Body of pancreas (tissue), 4 donors: ENCODE measurements at regions not wholly inside any gene's neighbourhood (a gene's known extent, or its start where the extent isn't known, plus 50 kb on each side); places are given as distances from the start of the nearest gene placed in this dataset.

Source experiments
- ATAC-seq: fragments of 150-250 bp; one replicate; pipeline ENCODE4 v1.9.1; 2016
- DNase-seq, 4 donors: peaks; one replicate each; pipeline ENCODE4 v3.0.0-alpha.2; 2019
- H3K27ac ChIP-seq, 4 donors: fragments of 200-600 bp; sonication (generic); 1 replicate in 3 of 4; 2 replicates in 1 of 4; pipeline versions ENCODE4 v1.5.1 to v1.6.1; 2016 to 2019; ENCODE audit warnings: mild to moderate bottlenecking in 1 of 4, mixed read lengths in 1 of 4, moderate library complexity in 1 of 4
- H3K27me3 ChIP-seq, 2 donors: fragments of 200-600 bp; sonication (generic); one replicate each; pipeline ENCODE4 v1.6.0; 2016; ENCODE audit warnings: mild to moderate bottlenecking in 1 of 2
- H3K36me3 ChIP-seq, 2 donors: fragments of 200-600 bp; sonication (generic); replicated peaks in 1 of 2; 2 replicates each; pipeline ENCODE4 v1.5.1; 2016; ENCODE audit warnings: low read depth in 2 of 2; ENCODE audit not compliant: insufficient read depth in 1 of 2
- H3K4me1 ChIP-seq: fragments of 200-600 bp; sonication (generic); one replicate; pipeline ENCODE4 v1.6.0; 2016
- H3K4me3 ChIP-seq, 2 donors: fragments of 200-600 bp; sonication (generic); 1 replicate in 1 of 2; 2 replicates in 1 of 2; pipeline ENCODE4 v1.5.1; 2016 to 2019
- H3K9me3 ChIP-seq, 3 donors: fragments of 200-600 bp; sonication (generic); 1 replicate in 2 of 3; 2 replicates in 1 of 3; pipeline ENCODE4 v1.5.1; 2016
- POLR2A ChIP-seq, 3 donors: fragments of 450-650 bp; IDR thresholded peaks; one replicate each; pipeline ENCODE4 v1.6.1; 2016; ENCODE audit warnings: antibody characterized with exemption in 3 of 3, mild to moderate bottlenecking in 2 of 3
- WGBS, 2 donors: methylation state at CpG; one replicate each; pipeline ENCODE4 v1.1.5; 2017; 5-methylcytosine and 5-hydroxymethylcytosine counted together
- intact Hi-C: fragments of 100-400 bp; cut with DNase I; formaldehyde crosslinking; loops from one replicate; pipeline ENCODE4 v1.15.1; 2023
- TF ChIP-seq, protein P1 (sequence below), 7 experiments: fragments of 450-650 bp in 4 of 7; fragments of 200-600 bp in 3 of 7; sonication (generic) in 3 of 7; IDR thresholded peaks; one replicate each; pipeline ENCODE4 v1.5.1; 2016 to 2019; ENCODE audit warnings: antibody characterized with exemption in 7 of 7

GRCh38 chr14:101020834-101021370 lies 117.4 kb upstream of the RTL1 start:
- H3K27me3 ChIP-seq = no peaks in the 10 kb centered on the region
- H3K4me3 ChIP-seq = no peak overlapping the region
- no peak for TF ChIP-seq POLR2A (IDR thresholded peaks at IDR 0.05)
- TF ChIP-seq, protein P1, sequence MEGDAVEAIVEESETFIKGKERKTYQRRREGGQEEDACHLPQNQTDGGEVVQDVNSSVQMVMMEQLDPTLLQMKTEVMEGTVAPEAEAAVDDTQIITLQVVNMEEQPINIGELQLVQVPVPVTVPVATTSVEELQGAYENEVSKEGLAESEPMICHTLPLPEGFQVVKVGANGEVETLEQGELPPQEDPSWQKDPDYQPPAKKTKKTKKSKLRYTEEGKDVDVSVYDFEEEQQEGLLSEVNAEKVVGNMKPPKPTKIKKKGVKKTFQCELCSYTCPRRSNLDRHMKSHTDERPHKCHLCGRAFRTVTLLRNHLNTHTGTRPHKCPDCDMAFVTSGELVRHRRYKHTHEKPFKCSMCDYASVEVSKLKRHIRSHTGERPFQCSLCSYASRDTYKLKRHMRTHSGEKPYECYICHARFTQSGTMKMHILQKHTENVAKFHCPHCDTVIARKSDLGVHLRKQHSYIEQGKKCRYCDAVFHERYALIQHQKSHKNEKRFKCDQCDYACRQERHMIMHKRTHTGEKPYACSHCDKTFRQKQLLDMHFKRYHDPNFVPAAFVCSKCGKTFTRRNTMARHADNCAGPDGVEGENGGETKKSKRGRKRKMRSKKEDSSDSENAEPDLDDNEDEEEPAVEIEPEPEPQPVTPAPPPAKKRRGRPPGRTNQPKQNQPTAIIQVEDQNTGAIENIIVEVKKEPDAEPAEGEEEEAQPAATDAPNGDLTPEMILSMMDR (IDR thresholded peaks at IDR 0.05) = no peak
- H3K4me1 ChIP-seq = no peaks in the 10 kb centered on the region
- no peak overlapping the region for H3K27ac ChIP-seq
- no peak for ATAC-seq
- intact Hi-C loops = no loop called here
- 78 to 85% methylated on average over 7 of the region's 7 CpGs for WGBS, 2 donors
- peak in 1 of 4 donors; percentile 5 for DNase-seq
- no peaks in the 10 kb centered on the region for H3K36me3 ChIP-seq
- H3K9me3 ChIP-seq = no peaks in the 10 kb centered on the region

GRCh38 chr14:101022121-101022520 lies 118.6 kb upstream of the RTL1 start:
- H3K4me1 ChIP-seq = no peaks in the 10 kb centered on the region
- ATAC-seq = no peak
- no peaks in the 10 kb centered on the region for H3K27me3 ChIP-seq
- no peak for TF ChIP-seq POLR2A (IDR thresholded peaks at IDR 0.05)
- TF ChIP-seq, protein P1 (IDR thresholded peaks at IDR 0.05) = no peak
- intact Hi-C loops = no loop called here
- no peak overlapping the region for H3K4me3 ChIP-seq
- peak in 2 of 4 donors; percentile 1 for DNase-seq
- H3K36me3 ChIP-seq = no peaks in the 10 kb centered on the region
- WGBS, 2 donors = 82 to 90% methylated on average over 6 to 8 of the region's 8 CpGs
- H3K27ac ChIP-seq = no peak overlapping the region
- H3K9me3 ChIP-seq = no peaks in the 10 kb centered on the region

GRCh38 chr14:101022916-101023435 lies 119.5 kb upstream of the RTL1 start:
- H3K36me3 ChIP-seq = no peaks in the 10 kb centered on the region
- WGBS, 2 donors = 82 to 84% methylated on average over 13 to 15 of the region's 15 CpGs
- H3K27ac ChIP-seq = no peak overlapping the region
- TF ChIP-seq, protein P1 (IDR thresholded peaks at IDR 0.05) = no peak
- TF ChIP-seq POLR2A (IDR thresholded peaks at IDR 0.05) = no peak
- H3K4me3 ChIP-seq = no peak overlapping the region
- intact Hi-C loops = no loop called here
- H3K4me1 ChIP-seq = no peaks in the 10 kb centered on the region
- ATAC-seq = no peak
- H3K9me3 ChIP-seq = no peaks in the 10 kb centered on the region
- H3K27me3 ChIP-seq = no peaks in the 10 kb centered on the region
- peak in 3 of 4 donors; percentile 1 to 8 (median 3) for DNase-seq

DNA sequence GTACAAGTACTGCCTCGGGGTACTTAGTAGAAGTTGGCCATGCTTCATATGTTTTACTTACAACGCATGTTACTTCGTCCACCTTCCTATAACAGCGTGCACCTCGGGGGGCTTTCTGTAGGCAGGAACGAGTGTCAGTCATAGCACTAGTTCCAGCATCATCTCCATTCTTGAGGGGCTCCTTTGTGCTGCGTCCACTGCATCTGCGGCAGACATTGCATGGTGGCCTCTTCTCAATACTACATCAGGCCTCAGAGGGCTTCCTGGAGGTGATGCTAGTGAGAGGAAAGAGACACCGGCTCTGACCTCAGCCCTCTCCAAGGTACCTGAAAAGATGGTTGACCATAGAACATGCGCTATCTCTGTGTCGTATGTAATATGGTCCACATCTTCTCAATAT lies 121.2 kb upstream of the RTL1 start:
- TF ChIP-seq, protein P1 (IDR thresholded peaks at IDR 0.05) = no peak
- no peak for TF ChIP-seq POLR2A (IDR thresholded peaks at IDR 0.05)
- DNase-seq (no peak), ATAC-seq (no peak)
- Histone ChIP-seq H3K4me1 (no peaks in the 10 kb centered on the region), H3K27ac (no peak overlapping the region), H3K36me3 (no peaks in the 10 kb centered on the region), H3K4me3 (no peak overlapping the region), H3K27me3 (no peaks in the 10 kb centered on the region), H3K9me3 (no peaks in the 10 kb centered on the region)
- intact Hi-C loops = no loop called here
- WGBS, 2 donors = 84 to 89% methylated on average over 11 of the region's 11 CpGs

- no peak for ATAC-seq
- Histone ChIP-seq H3K27ac (no peak overlapping the region), H3K9me3 (no peaks in the 10 kb centered on the region), H3K36me3 (no peaks in the 10 kb centered on the region), H3K4me3 (no peak overlapping the region), H3K4me1 (no peaks in the 10 kb centered on the region), H3K27me3 (no peaks in the 10 kb centered on the region)
- WGBS, 2 donors = 74 to 85% methylated on average over 7 to 8 of the region's 8 CpGs
- TF ChIP-seq, protein P1 (IDR thresholded peaks at IDR 0.05) = no peak
- DNase-seq = no peak
- intact Hi-C loops = no loop called here
Observed at GRCh38 chr14:101025131-101025530, 121.6 kb upstream of the RTL1 start.
